Stomach (tissue), 4 donors: ENCODE measurements at regions not wholly inside any gene's neighbourhood (a gene's known extent, or its start where the extent isn't known, plus 50 kb on each side); places are given as distances from the start of the nearest gene placed in this dataset.

ENCODE experiments used
- POLR2A ChIP-seq, 4 donors: fragments of 450-650 bp; IDR thresholded peaks; one replicate each; pipeline ENCODE4 v1.6.1; 2016; ENCODE audit warnings: antibody characterized with exemption in 4 of 4, control low read depth in 2 of 4, mild to moderate bottlenecking in 1 of 4, moderate library complexity in 1 of 4
- POLR2AphosphoS5 ChIP-seq, 3 donors: sonication (generic); formaldehyde crosslinking; IDR thresholded peaks; one replicate each; pipeline ENCODE4 v1.6.1; 2016; ENCODE audit warnings: antibody characterized with exemption in 3 of 3
- TF ChIP-seq, protein P1 (sequence below), 7 experiments: fragments of 450-650 bp in 4 of 7; fragments of 200-600 bp in 3 of 7; sonication (generic) in 3 of 7; IDR thresholded peaks; one replicate each; pipeline ENCODE4 v1.5.1; 2016 to 2019; ENCODE audit warnings: antibody characterized with exemption in 7 of 7, control low read depth in 2 of 7, mild to moderate bottlenecking in 1 of 7

DNA sequence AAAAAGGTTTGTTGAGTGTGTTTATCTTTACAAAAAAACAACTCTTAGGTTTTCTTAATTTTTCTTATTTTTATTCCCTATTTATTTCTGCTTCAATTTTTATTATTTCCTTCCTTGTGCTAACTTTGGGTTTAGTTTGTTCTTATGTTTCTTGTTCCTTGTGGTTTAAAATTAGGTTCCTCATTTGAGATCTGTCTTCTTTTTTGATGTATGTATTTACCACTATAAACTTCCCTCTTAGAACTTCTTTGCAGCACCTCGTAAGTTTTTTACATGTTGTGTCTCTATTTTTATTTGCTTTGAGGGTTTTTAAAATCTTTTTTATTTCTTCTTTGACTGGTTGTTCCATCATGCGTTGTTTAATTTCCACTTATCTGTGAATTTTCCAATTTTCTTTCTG, 1217.1 kb upstream of the CELF2 start:
- no peak for TF ChIP-seq POLR2A (IDR thresholded peaks at IDR 0.05)
- TF ChIP-seq, protein P1, sequence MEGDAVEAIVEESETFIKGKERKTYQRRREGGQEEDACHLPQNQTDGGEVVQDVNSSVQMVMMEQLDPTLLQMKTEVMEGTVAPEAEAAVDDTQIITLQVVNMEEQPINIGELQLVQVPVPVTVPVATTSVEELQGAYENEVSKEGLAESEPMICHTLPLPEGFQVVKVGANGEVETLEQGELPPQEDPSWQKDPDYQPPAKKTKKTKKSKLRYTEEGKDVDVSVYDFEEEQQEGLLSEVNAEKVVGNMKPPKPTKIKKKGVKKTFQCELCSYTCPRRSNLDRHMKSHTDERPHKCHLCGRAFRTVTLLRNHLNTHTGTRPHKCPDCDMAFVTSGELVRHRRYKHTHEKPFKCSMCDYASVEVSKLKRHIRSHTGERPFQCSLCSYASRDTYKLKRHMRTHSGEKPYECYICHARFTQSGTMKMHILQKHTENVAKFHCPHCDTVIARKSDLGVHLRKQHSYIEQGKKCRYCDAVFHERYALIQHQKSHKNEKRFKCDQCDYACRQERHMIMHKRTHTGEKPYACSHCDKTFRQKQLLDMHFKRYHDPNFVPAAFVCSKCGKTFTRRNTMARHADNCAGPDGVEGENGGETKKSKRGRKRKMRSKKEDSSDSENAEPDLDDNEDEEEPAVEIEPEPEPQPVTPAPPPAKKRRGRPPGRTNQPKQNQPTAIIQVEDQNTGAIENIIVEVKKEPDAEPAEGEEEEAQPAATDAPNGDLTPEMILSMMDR (IDR thresholded peaks at IDR 0.05): no peak
- no peak for TF ChIP-seq POLR2AphosphoS5 (IDR thresholded peaks at IDR 0.05)
